ENCODE measurements at regions not wholly inside any gene's neighbourhood (a gene's known extent, or its start where the extent isn't known, plus 50 kb on each side); places are given as distances from the start of the nearest gene placed in this dataset.
A peak's percentile ranks its signal among the peaks of the same experiment; 100 is the strongest.

- DNase-seq, result peak; percentile 72
Observed at GRCh38 chr3:106183762-106184391, 315.1 kb upstream of the CBLB start.

GRCh38 chr3:106184540-106185457, 316.0 kb upstream of the CBLB start:
- DNase-seq, result no peak

GRCh38 chr3:106185949-106186348, 317.1 kb upstream of the CBLB start:
- no peak for DNase-seq

- no peak for DNase-seq
Observed at GRCh38 chr3:106190296-106190695, 321.5 kb upstream of the CBLB start.

- DNase-seq, result no peak
Observed at GRCh38 chr3:106191211-106191610, 322.4 kb upstream of the CBLB start.

GRCh38 chr3:106191913-106192312, 323.1 kb upstream of the CBLB start:
- DNase-seq, result no peak

GRCh38 chr3:106193876-106194275, 325.1 kb upstream of the CBLB start:
- DNase-seq, result no peak

- no peak for DNase-seq
Observed at GRCh38 chr3:106194726-106195125, 325.9 kb upstream of the CBLB start.

- DNase-seq, result no peak
Observed at GRCh38 chr3:106197532-106198194, 328.9 kb upstream of the CBLB start.

- no peak for DNase-seq
Observed at GRCh38 chr3:106204160-106204868, 335.5 kb upstream of the CBLB start.

- no peak for DNase-seq
Observed at GRCh38 chr3:106206146-106206545, 337.3 kb upstream of the CBLB start.

GRCh38 chr3:106206613-106207012, 337.8 kb upstream of the CBLB start:
- DNase-seq, result no peak

- no peak for DNase-seq
Observed at GRCh38 chr3:106208251-106208650, 339.4 kb upstream of the CBLB start.

GRCh38 chr3:106208967-106209366, 340.2 kb upstream of the CBLB start:
- DNase-seq, result peak; percentile 49

- no peak for DNase-seq
Observed at GRCh38 chr3:106209482-106209881, 340.7 kb upstream of the CBLB start.

GRCh38 chr3:106210923-106211322, 342.1 kb upstream of the CBLB start:
- DNase-seq, result no peak

GRCh38 chr3:106212665-106213222, 343.9 kb upstream of the CBLB start:
- no peak for DNase-seq

- no peak for DNase-seq
Observed at GRCh38 chr3:106213954-106214353, 345.1 kb upstream of the CBLB start.

- no peak for DNase-seq
Observed at GRCh38 chr3:106214641-106215040, 345.8 kb upstream of the CBLB start.

GRCh38 chr3:106215047-106215446, 346.2 kb upstream of the CBLB start:
- DNase-seq, result peak; percentile 9

GRCh38 chr3:106217745-106218144, 348.9 kb upstream of the CBLB start:
- no peak for DNase-seq

- DNase-seq, result no peak
Observed at GRCh38 chr3:106227068-106227467, 358.3 kb upstream of the CBLB start.

- DNase-seq, result no peak
Observed at GRCh38 chr3:106228271-106228670, 359.5 kb upstream of the CBLB start.
